Karpas-422 (cell line): ENCODE measurements at regions not wholly inside any gene's neighbourhood (a gene's known extent, or its start where the extent isn't known, plus 50 kb on each side); places are given as distances from the start of the nearest gene placed in this dataset.
"Not testable (repeated sequence)": the region's sequence is repeated elsewhere in the genome, so short reads cannot be mapped to it uniquely, and the experiment has no call there.

Experiments used
- DNase-seq: peaks from one replicate; pipeline ENCODE4 v3.0.0-alpha.2; 2015
- H2AFZ ChIP-seq: fragments of 200-600 bp; sonication (generic); 2 replicates; pipeline ENCODE4 v1.6.1; 2014; ENCODE audit warnings: antibody characterized with exemption, low read length, mixed read lengths
- H3K27ac ChIP-seq: fragments of 200-600 bp; sonication (generic); 2 replicates; pipeline ENCODE4 v1.5.1; 2014; ENCODE audit warnings: mild to moderate bottlenecking, low read length, moderate library complexity
- H3K27me3 ChIP-seq: fragments of 200-600 bp; sonication (generic); 2 replicates; pipeline ENCODE4 v1.6.1; 2014; ENCODE audit warnings: low read length, mixed read lengths
- H3K36me3 ChIP-seq: fragments of 200-600 bp; sonication (generic); 2 replicates; pipeline ENCODE4 v1.6.1; 2014; ENCODE audit warnings: low read length, mixed read lengths; ENCODE audit not compliant: insufficient read depth
- H3K4me1 ChIP-seq: fragments of 200-600 bp; sonication (generic); 2 replicates; pipeline ENCODE4 v1.6.1; 2014; ENCODE audit warnings: mild to moderate bottlenecking, low read length, mixed read lengths
- H3K4me2 ChIP-seq: fragments of 200-600 bp; sonication (generic); 2 replicates; pipeline ENCODE4 v1.6.1; 2014; ENCODE audit warnings: low read length, low read depth, mild to moderate bottlenecking; ENCODE audit not compliant: poor library complexity, severe bottlenecking
- H3K4me3 ChIP-seq: fragments of 200-600 bp; sonication (generic); 2 replicates; pipeline ENCODE4 v1.5.1; 2014; ENCODE audit warnings: mild to moderate bottlenecking, antibody characterized with exemption, low read length, mixed read lengths
- H3K79me2 ChIP-seq: fragments of 200-600 bp; sonication (generic); 2 replicates; pipeline ENCODE4 v1.6.1; 2014; ENCODE audit warnings: mild to moderate bottlenecking, low read length, mixed read lengths
- H3K9ac ChIP-seq: fragments of 200-600 bp; sonication (generic); 2 replicates; pipeline ENCODE4 v1.6.0; 2014; ENCODE audit warnings: low read length
- H3K9me2 ChIP-seq: fragments of 200-600 bp; sonication (generic), shearing (Covaris generic); replicated peaks from 2 replicates; pipeline ENCODE4 v1.6.0; 2014; ENCODE audit warnings: mild to moderate bottlenecking, low read length, moderate library complexity; ENCODE audit not compliant: insufficient read depth
- H3K9me3 ChIP-seq: fragments of 300-700, 200-600 bp; sonication (generic); 2 replicates; pipeline ENCODE4 v1.6.1; 2014; ENCODE audit warnings: low read length, mixed read lengths
- H4K20me1 ChIP-seq: fragments of 200-600 bp; sonication (generic); 2 replicates; pipeline ENCODE4 v1.6.1; 2014; ENCODE audit warnings: mild to moderate bottlenecking, antibody characterized with exemption, low read length, low read depth; ENCODE audit not compliant: insufficient read depth

GRCh38 chr5:85588268-85588667, 1029.5 kb upstream of the COX7C start:
- H3K9ac ChIP-seq, H4K20me1 ChIP-seq, H3K79me2 ChIP-seq, H3K27me3 ChIP-seq, DNase-seq, H3K36me3 ChIP-seq, H2AFZ ChIP-seq, H3K27ac ChIP-seq, H3K4me3 ChIP-seq, H3K4me2 ChIP-seq, H3K4me1 ChIP-seq, H3K9me2 ChIP-seq: not testable (repeated sequence)
- H3K9me3 ChIP-seq: peaks cover 12% of the 10 kb centered on the region

- no peaks in the 10 kb centered on the region for H3K36me3 ChIP-seq
- no peak overlapping the region for H3K27ac ChIP-seq
- H3K9me2 ChIP-seq: no peaks in the 10 kb centered on the region
- peaks cover 11% of the 10 kb centered on the region for H3K9me3 ChIP-seq
- no peak overlapping the region for H3K4me3 ChIP-seq
- no peaks in the 10 kb centered on the region for H3K4me1 ChIP-seq
- H2AFZ ChIP-seq: no peak overlapping the region
- no peak overlapping the region for H3K9ac ChIP-seq
- no peak overlapping the region for H3K4me2 ChIP-seq
- H4K20me1 ChIP-seq: no peaks in the 10 kb centered on the region
- no peaks in the 10 kb centered on the region for H3K79me2 ChIP-seq
- DNase-seq: no peak
- no peaks in the 10 kb centered on the region for H3K27me3 ChIP-seq
Observed at GRCh38 chr5:85590764-85591163, 1027.0 kb upstream of the COX7C start.

GRCh38 chr5:85591311-85591710, 1026.4 kb upstream of the COX7C start:
- Histone ChIP-seq H3K79me2 (no peaks in the 10 kb centered on the region), H3K27ac (no peak overlapping the region), H3K4me3 (no peak overlapping the region), H3K36me3 (no peaks in the 10 kb centered on the region), H4K20me1 (no peaks in the 10 kb centered on the region), H3K9me2 (no peaks in the 10 kb centered on the region), H3K27me3 (no peaks in the 10 kb centered on the region), H3K4me1 (no peaks in the 10 kb centered on the region), H2AFZ (no peak overlapping the region), H3K9me3 (peaks cover 13% of the 10 kb centered on the region), H3K9ac (no peak overlapping the region), H3K4me2 (no peak overlapping the region)
- DNase-seq: no peak

- Histone ChIP-seq H3K4me1 (no peaks in the 10 kb centered on the region), H3K4me3 (no peak overlapping the region), H3K79me2 (no peaks in the 10 kb centered on the region), H2AFZ (no peak overlapping the region), H3K36me3 (no peaks in the 10 kb centered on the region), H3K9me3 (peaks cover 32% of the 10 kb centered on the region), H4K20me1 (no peaks in the 10 kb centered on the region), H3K4me2 (no peak overlapping the region), H3K9me2 (no peaks in the 10 kb centered on the region), H3K27ac (no peak overlapping the region), H3K9ac (no peak overlapping the region), H3K27me3 (no peaks in the 10 kb centered on the region)
- DNase-seq: no peak
Observed at GRCh38 chr5:85602843-85603242, 1014.9 kb upstream of the COX7C start.

- Histone ChIP-seq H3K9ac (no peak overlapping the region), H3K27ac (no peak overlapping the region), H4K20me1 (no peaks in the 10 kb centered on the region), H3K4me3 (no peak overlapping the region), H3K27me3 (no peaks in the 10 kb centered on the region), H3K4me2 (no peak overlapping the region), H2AFZ (no peak overlapping the region), H3K4me1 (no peaks in the 10 kb centered on the region), H3K36me3 (no peaks in the 10 kb centered on the region), H3K9me3 (peaks cover 37% of the 10 kb centered on the region), H3K9me2 (no peaks in the 10 kb centered on the region), H3K79me2 (no peaks in the 10 kb centered on the region)
- DNase-seq: no peak
Observed at GRCh38 chr5:85604378-85604777, 1013.4 kb upstream of the COX7C start.

- no peak overlapping the region for H3K9ac ChIP-seq
- H3K4me3 ChIP-seq: no peak overlapping the region
- H3K27me3 ChIP-seq: no peaks in the 10 kb centered on the region
- no peak overlapping the region for H3K27ac ChIP-seq
- H3K36me3 ChIP-seq: no peaks in the 10 kb centered on the region
- H3K79me2 ChIP-seq: no peaks in the 10 kb centered on the region
- no peak overlapping the region for H2AFZ ChIP-seq
- H3K4me2 ChIP-seq: no peak overlapping the region
- H4K20me1 ChIP-seq: no peaks in the 10 kb centered on the region
- DNase-seq: no peak
- H3K9me2 ChIP-seq: no peaks in the 10 kb centered on the region
- peaks cover 36% of the 10 kb centered on the region for H3K9me3 ChIP-seq
- H3K4me1 ChIP-seq: no peaks in the 10 kb centered on the region
Observed at GRCh38 chr5:85604786-85605185, 1013.0 kb upstream of the COX7C start.

GRCh38 chr5:85605381-85605780, 1012.4 kb upstream of the COX7C start:
- H3K27me3 ChIP-seq: no peaks in the 10 kb centered on the region
- no peaks in the 10 kb centered on the region for H4K20me1 ChIP-seq
- H3K4me2 ChIP-seq: no peak overlapping the region
- H2AFZ ChIP-seq: no peak overlapping the region
- DNase-seq: no peak
- no peaks in the 10 kb centered on the region for H3K79me2 ChIP-seq
- H3K9me2 ChIP-seq: no peaks in the 10 kb centered on the region
- no peak overlapping the region for H3K9ac ChIP-seq
- no peaks in the 10 kb centered on the region for H3K4me1 ChIP-seq
- peaks cover 38% of the 10 kb centered on the region for H3K9me3 ChIP-seq
- H3K27ac ChIP-seq: no peak overlapping the region
- no peaks in the 10 kb centered on the region for H3K36me3 ChIP-seq
- H3K4me3 ChIP-seq: no peak overlapping the region

- DNase-seq: no peak
- H3K27ac ChIP-seq: no peak overlapping the region
- no peaks in the 10 kb centered on the region for H3K79me2 ChIP-seq
- no peaks in the 10 kb centered on the region for H3K4me1 ChIP-seq
- H2AFZ ChIP-seq: no peak overlapping the region
- H3K4me3 ChIP-seq: no peak overlapping the region
- H3K4me2 ChIP-seq: no peak overlapping the region
- no peak overlapping the region for H3K9ac ChIP-seq
- no peaks in the 10 kb centered on the region for H3K27me3 ChIP-seq
- no peaks in the 10 kb centered on the region for H3K36me3 ChIP-seq
- no peaks in the 10 kb centered on the region; the same call in 1 of the 2 replicates for H3K9me2 ChIP-seq
- H4K20me1 ChIP-seq: no peaks in the 10 kb centered on the region
- H3K9me3 ChIP-seq: peaks cover 25% of the 10 kb centered on the region
Observed at GRCh38 chr5:85614489-85614888, 1003.3 kb upstream of the COX7C start.

- Histone ChIP-seq H2AFZ (no peak overlapping the region), H3K9me2 (no peaks in the 10 kb centered on the region), H3K27me3 (no peaks in the 10 kb centered on the region), H3K27ac (no peak overlapping the region), H3K79me2 (no peaks in the 10 kb centered on the region), H3K4me3 (no peak overlapping the region), H3K9me3 (peaks cover 15% of the 10 kb centered on the region), H3K9ac (no peak overlapping the region), H4K20me1 (no peaks in the 10 kb centered on the region), H3K4me1 (no peaks in the 10 kb centered on the region), H3K36me3 (no peaks in the 10 kb centered on the region), H3K4me2 (no peak overlapping the region)
- DNase-seq: no peak
Observed at GRCh38 chr5:85621668-85622067, 996.1 kb upstream of the COX7C start.
